ENCODE measurements at regions not wholly inside any gene's neighbourhood (a gene's known extent, or its start where the extent isn't known, plus 50 kb on each side); places are given as distances from the start of the nearest gene placed in this dataset.

GRCh38 chr13:67416047-67416925, 186.2 kb upstream of the PCDH9 start:
- H3K27ac Mint-ChIP-seq = peak overlapping the region; percentile 24
- H3K4me1 Mint-ChIP-seq = peaks cover 5% of the 10 kb centered on the region
- no peaks in the 10 kb centered on the region for H3K27me3 Mint-ChIP-seq (ENCODE audit: low read depth, poor library complexity)
- no peaks in the 10 kb centered on the region for H3K36me3 Mint-ChIP-seq (ENCODE audit: low read depth)
- peak; percentile 65 for DNase-seq
- no peaks in the 10 kb centered on the region for H3K9me3 Mint-ChIP-seq
- TF ChIP-seq CTCF (IDR thresholded peaks at IDR 0.05) = peak; percentile 68
- H3K4me3 Mint-ChIP-seq = no peak overlapping the region

DNA sequence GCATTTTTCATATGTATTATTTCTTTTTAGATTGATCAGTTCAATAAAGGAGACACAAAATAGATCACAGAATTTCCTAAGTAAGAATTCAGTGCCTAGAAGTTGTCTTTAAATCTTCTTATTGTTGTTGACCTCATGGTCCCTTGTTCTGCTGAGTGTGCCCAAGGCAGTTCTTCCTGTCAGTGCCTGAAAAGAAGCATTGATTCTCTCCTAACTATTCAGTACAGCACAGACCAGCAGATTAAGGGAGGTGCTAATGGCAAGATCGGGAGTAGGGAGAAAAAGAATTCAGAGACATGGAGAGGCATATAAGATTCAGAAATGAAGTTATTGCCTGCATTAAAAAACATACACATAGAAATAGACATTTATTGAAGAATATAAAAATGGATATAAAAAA, 180.5 kb upstream of the PCDH9 start:
- no peak for TF ChIP-seq CTCF (IDR thresholded peaks at IDR 0.05)
- no peak for DNase-seq
- no peak overlapping the region for H3K4me3 Mint-ChIP-seq
- H3K36me3 Mint-ChIP-seq (ENCODE audit: low read depth) = no peaks in the 10 kb centered on the region
- H3K4me1 Mint-ChIP-seq = peaks cover 5% of the 10 kb centered on the region
- H3K27me3 Mint-ChIP-seq (ENCODE audit: low read depth, poor library complexity) = no peaks in the 10 kb centered on the region
- H3K9me3 Mint-ChIP-seq = no peaks in the 10 kb centered on the region
- H3K27ac Mint-ChIP-seq = peak overlapping the region; percentile 30

DNA sequence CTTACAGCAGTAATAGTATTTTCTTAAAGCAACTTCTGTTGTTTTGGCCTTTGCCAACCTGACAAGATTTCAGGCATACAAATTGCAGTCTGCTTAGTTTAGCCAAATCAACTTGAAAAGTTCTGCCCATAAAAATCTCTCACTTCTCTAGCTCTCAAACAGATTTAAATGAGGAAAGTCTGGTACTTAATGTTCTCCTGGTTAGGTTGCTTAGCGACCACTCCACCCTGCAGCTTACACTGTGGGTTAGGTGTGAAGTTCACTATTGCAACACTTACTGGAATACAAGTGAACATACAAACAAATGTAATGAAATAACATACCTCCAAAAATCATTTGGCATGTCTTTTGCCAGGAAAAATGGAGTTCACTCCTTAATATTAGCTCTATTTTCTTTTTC, 178.7 kb upstream of the PCDH9 start:
- Mint-ChIP-seq H3K36me3 (ENCODE audit: low read depth) (no peaks in the 10 kb centered on the region), H3K9me3 (no peaks in the 10 kb centered on the region), H3K27ac (no peak overlapping the region), H3K4me3 (no peak overlapping the region), H3K4me1 (no peaks in the 10 kb centered on the region), H3K27me3 (ENCODE audit: low read depth, poor library complexity) (no peaks in the 10 kb centered on the region)
- no peak for TF ChIP-seq CTCF (IDR thresholded peaks at IDR 0.05)
- DNase-seq = no peak

DNA sequence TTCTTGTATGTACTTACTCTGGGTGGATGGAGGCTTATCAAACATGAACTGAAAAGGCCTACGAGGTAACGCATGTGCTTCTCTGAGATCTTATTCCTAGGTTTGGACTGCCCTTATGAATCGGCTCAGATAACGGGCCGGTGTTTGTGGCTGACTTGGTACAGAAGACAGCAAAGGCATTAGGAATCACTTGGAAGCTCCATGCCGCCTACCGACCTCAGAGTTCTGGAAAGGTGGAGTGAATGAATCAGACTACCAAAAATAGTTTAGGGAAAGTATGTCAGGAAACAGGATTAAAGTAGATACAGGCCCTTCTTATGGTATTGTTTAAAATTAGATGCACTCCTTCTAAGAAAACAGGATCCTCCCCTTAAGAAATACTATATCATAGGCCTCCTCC, 172.4 kb upstream of the PCDH9 start:
- Mint-ChIP-seq H3K36me3 (ENCODE audit: low read depth) (no peaks in the 10 kb centered on the region), H3K9me3 (peaks cover 5% of the 10 kb centered on the region), H3K27ac (no peak overlapping the region), H3K4me1 (no peaks in the 10 kb centered on the region), H3K27me3 (ENCODE audit: low read depth, poor library complexity) (peaks cover 5% of the 10 kb centered on the region), H3K4me3 (no peak overlapping the region)
- DNase-seq = no peak
- no peak for TF ChIP-seq CTCF (IDR thresholded peaks at IDR 0.05)

DNA sequence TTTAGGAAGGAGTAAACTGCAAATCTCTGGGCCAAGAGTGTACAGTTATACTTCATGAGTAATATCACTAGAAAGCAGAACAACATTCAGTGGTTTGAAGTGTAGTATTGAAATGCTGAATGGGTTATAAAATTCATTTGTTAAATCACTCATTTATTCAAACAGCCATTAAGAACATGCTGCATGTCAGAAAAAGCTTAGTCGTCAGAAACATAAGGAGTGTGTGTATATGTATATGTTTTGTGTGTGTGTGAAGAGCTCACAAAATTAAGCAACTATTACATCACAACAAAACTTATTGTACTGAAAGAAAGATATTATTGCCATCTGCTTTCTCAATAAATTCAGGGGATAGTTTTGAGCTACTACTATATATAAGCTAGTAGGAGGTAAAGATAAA, 165.4 kb upstream of the PCDH9 start:
- no peaks in the 10 kb centered on the region for H3K4me1 Mint-ChIP-seq
- no peak for DNase-seq
- no peak for TF ChIP-seq CTCF (IDR thresholded peaks at IDR 0.05)
- H3K27me3 Mint-ChIP-seq (ENCODE audit: low read depth, poor library complexity) = no peaks in the 10 kb centered on the region
- no peak overlapping the region for H3K27ac Mint-ChIP-seq
- H3K4me3 Mint-ChIP-seq = no peak overlapping the region
- H3K36me3 Mint-ChIP-seq (ENCODE audit: low read depth) = no peaks in the 10 kb centered on the region
- H3K9me3 Mint-ChIP-seq = peaks cover 5% of the 10 kb centered on the region

DNA sequence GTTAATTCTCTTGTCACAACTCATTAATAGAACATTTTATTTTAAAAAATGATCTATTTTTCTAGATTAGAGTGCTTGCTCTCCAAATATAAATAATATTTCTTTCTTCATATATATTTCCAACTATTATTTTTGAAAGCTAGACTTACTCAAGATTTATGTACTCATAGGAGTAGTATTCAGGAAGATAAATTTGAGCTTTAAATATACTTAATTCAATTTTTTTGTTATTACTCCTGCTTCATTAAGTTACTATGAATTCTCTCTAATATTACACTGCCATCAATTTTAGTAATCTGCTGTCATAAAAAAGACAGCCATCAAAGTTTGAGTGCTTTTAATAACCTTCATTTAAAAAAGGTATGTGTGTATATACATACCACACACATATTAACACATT, 161.9 kb upstream of the PCDH9 start:
- Mint-ChIP-seq H3K9me3 (no peaks in the 10 kb centered on the region), H3K27me3 (ENCODE audit: low read depth, poor library complexity) (no peaks in the 10 kb centered on the region), H3K36me3 (ENCODE audit: low read depth) (no peaks in the 10 kb centered on the region), H3K4me1 (no peaks in the 10 kb centered on the region), H3K4me3 (no peak overlapping the region), H3K27ac (no peak overlapping the region)
- TF ChIP-seq CTCF (IDR thresholded peaks at IDR 0.05) = no peak
- DNase-seq = no peak

Data from nephron progenitor cell (in vitro differentiated cells).